Sigmoid colon (tissue), 6 donors: ENCODE measurements at regions not wholly inside any gene's neighbourhood (a gene's known extent, or its start where the extent isn't known, plus 50 kb on each side); places are given as distances from the start of the nearest gene placed in this dataset.

Experiments
- DNase-seq: peaks from one replicate; pipeline ENCODE4 v3.0.0-alpha.2; 2019
- H3K27ac ChIP-seq, 4 donors: fragments of 200-600 bp; sonication (generic); one replicate each; pipeline ENCODE4 v1.5.1; 2016 to 2019; ENCODE audit warnings: mild to moderate bottlenecking in 1 of 4
- H3K27me3 ChIP-seq, 3 donors: fragments of 200-600 bp; sonication (generic); one replicate each; pipeline ENCODE4 v1.5.1; 2019; ENCODE audit warnings: mild to moderate bottlenecking in 1 of 3
- H3K36me3 ChIP-seq, 4 donors: fragments of 200-600 bp; sonication (generic); one replicate each; pipeline ENCODE4 v1.5.1; 2016 to 2019
- H3K4me1 ChIP-seq, 4 donors: fragments of 200-600 bp; sonication (generic); one replicate each; pipeline ENCODE4 v1.5.1; 2017 to 2019
- H3K4me3 ChIP-seq, 4 donors: fragments of 200-600 bp; sonication (generic); one replicate each; pipeline ENCODE4 v1.5.1; 2017 to 2019; ENCODE audit warnings: mild to moderate bottlenecking in 2 of 4, moderate library complexity in 1 of 4
- H3K9me3 ChIP-seq, 4 donors: fragments of 200-600 bp in 3 of 4; sonication (generic) in 3 of 4; one replicate each; pipeline versions ENCODE4 v1.5.1 to v1.6.1; 2013 to 2019
- EP300 ChIP-seq, 4 donors: sonication (generic); formaldehyde crosslinking; IDR thresholded peaks; one replicate each; pipeline ENCODE4 v1.6.1; 2017; ENCODE audit warnings: antibody characterized with exemption in 4 of 4
- POLR2A ChIP-seq, 2 donors: fragments of 450-650 bp; IDR thresholded peaks; one replicate each; pipeline ENCODE4 v1.6.1; 2016; ENCODE audit warnings: antibody characterized with exemption in 2 of 2, mild to moderate bottlenecking in 2 of 2, moderate library complexity in 2 of 2
- POLR2AphosphoS5 ChIP-seq, 4 donors: sonication (generic); formaldehyde crosslinking; IDR thresholded peaks; one replicate each; pipeline ENCODE4 v1.6.1; 2017; ENCODE audit warnings: antibody characterized with exemption in 4 of 4
- WGBS, 2 donors: extraction: QIAGEN DNeasy Blood & Tissue Kit; methylation state at CpG; one replicate each; pipeline ENCODE4 v1.1.7; 2013; 5-methylcytosine and 5-hydroxymethylcytosine counted together
- intact Hi-C: fragments of 100-400 bp; cut with DNase I; formaldehyde crosslinking; loops from one replicate; pipeline ENCODE4 v1.15.1; 2023
- TF ChIP-seq, protein P1 (sequence below), 4 experiments: fragments of 450-650 bp in 3 of 4; fragments of 200-600 bp in 1 of 4; IDR thresholded peaks; one replicate each; pipeline ENCODE4 v1.5.1; 2016 to 2019; ENCODE audit warnings: antibody characterized with exemption in 4 of 4, mild to moderate bottlenecking in 3 of 4, moderate library complexity in 2 of 4
- donor health status: healthy with polysubstance abuse.
- donor health status: healthy.

DNA sequence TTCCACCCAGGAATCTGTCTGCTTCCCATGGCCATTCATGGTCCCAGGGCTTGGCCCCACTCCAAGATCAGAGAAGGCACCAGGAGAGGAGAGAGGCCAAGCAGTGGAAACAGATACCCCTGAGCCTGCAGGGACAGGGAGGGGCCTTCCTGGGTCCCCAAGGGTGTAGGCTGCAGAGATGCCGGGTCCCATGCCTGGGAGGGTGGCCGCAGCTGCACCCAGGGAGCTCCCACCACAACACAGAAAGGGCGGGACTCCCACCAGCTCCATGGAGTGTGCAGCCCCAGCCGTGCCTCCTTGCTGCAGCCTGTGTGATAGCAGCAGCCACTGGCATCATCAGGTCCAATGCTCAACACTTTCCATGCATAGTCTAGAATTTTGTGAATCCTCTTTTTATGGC, 331.5 kb downstream of the UACA start:
- intact Hi-C loops = no loop called here
- 85 to 93% methylated on average over 4 of the region's 4 CpGs for WGBS, 2 donors
- no peak overlapping the region for H3K4me3 ChIP-seq

DNA sequence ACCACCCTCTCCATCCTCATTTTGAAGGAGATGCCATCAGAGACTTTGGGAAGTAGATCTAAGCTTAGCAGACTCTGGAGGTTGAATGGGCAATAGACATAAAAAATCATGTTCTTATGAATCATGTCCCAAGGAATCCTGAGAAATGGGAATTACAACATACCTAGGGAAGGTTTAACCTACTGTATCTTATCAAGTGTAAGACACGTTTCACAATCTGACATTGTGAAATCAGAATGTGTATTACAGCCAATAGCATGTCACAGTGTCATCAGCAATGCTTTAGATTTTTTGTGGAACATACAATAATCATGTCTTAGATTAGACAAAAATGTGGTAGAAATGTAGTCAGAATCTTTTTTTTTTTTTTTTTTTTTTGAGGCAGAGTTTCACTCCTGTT, 332.4 kb upstream of the TLE3 start:
- WGBS, 2 donors = 73 to 81% methylated on average over 1 of the region's 1 CpG
- Histone ChIP-seq H3K4me3 (no peak overlapping the region), H3K36me3 (no peaks in the 10 kb centered on the region), H3K9me3 (no peaks in the 10 kb centered on the region), H3K27ac (no peak overlapping the region), H3K27me3 (no peaks in the 10 kb centered on the region), H3K4me1 (no peaks in the 10 kb centered on the region)
- no peak for DNase-seq
- TF ChIP-seq POLR2AphosphoS5 (IDR thresholded peaks at IDR 0.05) = peak in 2 of 4 donors; percentile 27 to 60
- no peak for TF ChIP-seq EP300 (IDR thresholded peaks at IDR 0.05)
- TF ChIP-seq, protein P1, sequence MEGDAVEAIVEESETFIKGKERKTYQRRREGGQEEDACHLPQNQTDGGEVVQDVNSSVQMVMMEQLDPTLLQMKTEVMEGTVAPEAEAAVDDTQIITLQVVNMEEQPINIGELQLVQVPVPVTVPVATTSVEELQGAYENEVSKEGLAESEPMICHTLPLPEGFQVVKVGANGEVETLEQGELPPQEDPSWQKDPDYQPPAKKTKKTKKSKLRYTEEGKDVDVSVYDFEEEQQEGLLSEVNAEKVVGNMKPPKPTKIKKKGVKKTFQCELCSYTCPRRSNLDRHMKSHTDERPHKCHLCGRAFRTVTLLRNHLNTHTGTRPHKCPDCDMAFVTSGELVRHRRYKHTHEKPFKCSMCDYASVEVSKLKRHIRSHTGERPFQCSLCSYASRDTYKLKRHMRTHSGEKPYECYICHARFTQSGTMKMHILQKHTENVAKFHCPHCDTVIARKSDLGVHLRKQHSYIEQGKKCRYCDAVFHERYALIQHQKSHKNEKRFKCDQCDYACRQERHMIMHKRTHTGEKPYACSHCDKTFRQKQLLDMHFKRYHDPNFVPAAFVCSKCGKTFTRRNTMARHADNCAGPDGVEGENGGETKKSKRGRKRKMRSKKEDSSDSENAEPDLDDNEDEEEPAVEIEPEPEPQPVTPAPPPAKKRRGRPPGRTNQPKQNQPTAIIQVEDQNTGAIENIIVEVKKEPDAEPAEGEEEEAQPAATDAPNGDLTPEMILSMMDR (IDR thresholded peaks at IDR 0.05) = no peak
- TF ChIP-seq POLR2A (IDR thresholded peaks at IDR 0.05) = no peak
- intact Hi-C loops = no loop called here

More for the DNA sequence above, 331.5 kb downstream of the UACA start:
- no peak overlapping the region for H3K27ac ChIP-seq
- no peaks in the 10 kb centered on the region for H3K4me1 ChIP-seq
- TF ChIP-seq POLR2AphosphoS5 (IDR thresholded peaks at IDR 0.05) (no peak), EP300 (IDR thresholded peaks at IDR 0.05) (no peak), POLR2A (IDR thresholded peaks at IDR 0.05) (no peak)
- TF ChIP-seq, protein P1 (IDR thresholded peaks at IDR 0.05) = no peak
- H3K9me3 ChIP-seq = no peaks in the 10 kb centered on the region
- no peaks in the 10 kb centered on the region for H3K27me3 ChIP-seq
- DNase-seq = no peak
- H3K36me3 ChIP-seq = no peaks in the 10 kb centered on the region

DNA sequence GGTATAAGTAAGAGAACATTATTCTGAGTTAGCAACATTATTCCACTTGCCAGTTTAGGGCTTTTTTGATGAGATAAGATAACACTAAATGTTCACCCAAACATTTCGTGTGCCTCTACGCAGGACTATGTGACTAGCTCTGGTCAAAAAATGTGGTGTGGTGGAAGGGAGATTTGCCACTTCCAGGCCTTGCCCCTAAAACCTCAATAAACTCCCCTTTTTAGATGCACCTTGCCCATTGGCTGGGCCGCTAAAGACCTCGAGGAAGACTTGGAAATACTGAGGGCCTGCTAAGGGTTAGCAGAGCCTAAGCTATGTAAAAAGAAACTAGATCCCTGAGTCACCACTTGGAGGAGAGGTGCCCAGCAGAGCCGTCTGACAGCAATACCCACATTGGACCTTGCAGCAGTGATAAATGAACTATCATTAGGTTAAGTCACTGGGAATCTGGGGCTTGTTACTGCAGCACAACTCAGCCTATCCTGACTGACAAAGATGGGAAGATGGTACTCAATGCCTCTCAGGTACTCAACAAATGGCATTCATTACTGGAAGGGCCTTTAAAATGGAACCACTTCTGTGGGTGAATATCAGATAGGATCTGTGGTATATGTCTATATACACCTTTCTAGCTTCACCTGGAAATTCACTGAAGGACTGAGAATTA, 331.5 kb upstream of the TLE3 start:
- Histone ChIP-seq H3K27me3 (no peaks in the 10 kb centered on the region), H3K27ac (no peak overlapping the region), H3K36me3 (no peaks in the 10 kb centered on the region), H3K9me3 (no peaks in the 10 kb centered on the region), H3K4me3 (no peak overlapping the region), H3K4me1 (no peaks in the 10 kb centered on the region)
- intact Hi-C loops = no loop called here
- TF ChIP-seq, protein P1 (IDR thresholded peaks at IDR 0.05) = no peak
- TF ChIP-seq POLR2A (IDR thresholded peaks at IDR 0.05) (no peak), EP300 (IDR thresholded peaks at IDR 0.05) (no peak), POLR2AphosphoS5 (IDR thresholded peaks at IDR 0.05) (no peak)
- WGBS, 2 donors = 93 to 95% methylated on average over 5 of the region's 5 CpGs
- no peak for DNase-seq

DNA sequence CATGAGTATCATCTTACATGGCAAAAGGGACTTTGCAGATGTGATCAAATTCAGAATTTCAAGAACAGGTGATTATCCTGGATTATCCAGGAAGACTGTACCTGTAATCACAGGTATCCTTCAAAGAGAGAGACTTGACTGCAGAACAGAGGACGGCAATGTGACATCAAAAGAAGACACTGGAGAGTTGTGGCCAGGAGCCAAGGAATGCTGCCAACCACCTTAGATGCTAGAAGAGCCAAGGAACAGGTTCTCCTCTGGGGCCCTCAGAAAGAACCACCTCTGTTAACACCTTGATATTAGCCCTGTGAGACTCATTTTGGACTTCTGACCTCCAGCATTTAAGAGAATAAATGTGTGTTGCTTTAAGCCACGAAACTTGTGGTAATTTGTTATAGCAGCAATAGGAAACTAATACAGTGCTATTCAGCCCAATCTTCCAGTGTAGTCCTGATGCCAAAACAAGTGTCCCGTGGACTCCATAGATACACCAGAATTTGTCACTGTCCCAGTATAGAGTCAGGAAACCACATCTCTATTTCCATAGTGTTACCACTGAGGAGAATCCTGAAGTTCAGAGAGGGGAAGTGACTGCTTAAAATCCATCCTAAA, 330.6 kb upstream of the TLE3 start:
- no peak for TF ChIP-seq POLR2A (IDR thresholded peaks at IDR 0.05)
- TF ChIP-seq, protein P1 (IDR thresholded peaks at IDR 0.05) = no peak
- no peak for TF ChIP-seq POLR2AphosphoS5 (IDR thresholded peaks at IDR 0.05)
- TF ChIP-seq EP300 (IDR thresholded peaks at IDR 0.05) = no peak
- H3K27me3 ChIP-seq = no peaks in the 10 kb centered on the region
- H3K4me1 ChIP-seq = no peaks in the 10 kb centered on the region
- 84 to 91% methylated on average over 3 of the region's 3 CpGs for WGBS, 2 donors
- H3K9me3 ChIP-seq = no peaks in the 10 kb centered on the region
- intact Hi-C loops = no loop called here
- H3K4me3 ChIP-seq = no peak overlapping the region
- DNase-seq = no peak
- no peaks in the 10 kb centered on the region for H3K36me3 ChIP-seq
- H3K27ac ChIP-seq = no peak overlapping the region
